Transverse colon (tissue), 4 donors: ENCODE measurements at regions not wholly inside any gene's neighbourhood (a gene's known extent, or its start where the extent isn't known, plus 50 kb on each side); places are given as distances from the start of the nearest gene placed in this dataset.

Experiments used
- DNase-seq: peaks from one replicate; pipeline ENCODE4 v3.0.0-alpha.2; 2019
- H3K27ac ChIP-seq, 4 donors: fragments of 200-600 bp; sonication (generic); 2 replicates each; pipeline ENCODE4 v1.5.1; 2016 to 2018; ENCODE audit warnings: inconsistent platforms in 4 of 4
- H3K27me3 ChIP-seq: fragments of 200-600 bp; sonication (generic); 2 replicates; pipeline ENCODE4 v1.5.1; 2017; ENCODE audit warnings: inconsistent platforms
- H3K36me3 ChIP-seq, 4 donors: fragments of 200-600 bp; sonication (generic); 2 replicates each; pipeline ENCODE4 v1.5.1; 2017 to 2019; ENCODE audit warnings: inconsistent platforms in 4 of 4
- H3K4me1 ChIP-seq, 4 donors: fragments of 200-600 bp; sonication (generic); 2 replicates each; pipeline ENCODE4 v1.5.1; 2017 to 2020; ENCODE audit warnings: inconsistent platforms in 4 of 4
- H3K4me3 ChIP-seq, 4 donors: fragments of 200-600 bp; sonication (generic); 1 replicate in 1 of 4; 2 replicates in 3 of 4; pipeline versions ENCODE4 v1.5.1 to v1.6.1; 2017 to 2019; ENCODE audit warnings: inconsistent platforms in 4 of 4
- H3K9me3 ChIP-seq, 2 donors: fragments of 200-600 bp; sonication (generic); 2 replicates each; pipeline ENCODE4 v1.5.1; 2017 to 2019; ENCODE audit warnings: inconsistent platforms in 2 of 2
- EP300 ChIP-seq: sonication (generic); formaldehyde crosslinking; IDR thresholded peaks from one replicate; pipeline ENCODE4 v1.6.1; 2017; ENCODE audit warnings: antibody characterized with exemption, low read depth
- POLR2A ChIP-seq: fragments of 450-650 bp; IDR thresholded peaks from one replicate; pipeline ENCODE4 v1.6.1; 2016; ENCODE audit warnings: antibody characterized with exemption, mild to moderate bottlenecking, moderate library complexity
- POLR2AphosphoS5 ChIP-seq, 3 donors: sonication (generic); formaldehyde crosslinking; IDR thresholded peaks; one replicate each; pipeline ENCODE4 v1.6.1; 2016; ENCODE audit warnings: antibody characterized with exemption in 3 of 3
- WGBS, 2 donors: methylation state at CpG; one replicate each; pipeline ENCODE4 v1.1.5; 2018; ENCODE audit warnings: low coverage in 1 of 2; 5-methylcytosine and 5-hydroxymethylcytosine counted together
- in situ Hi-C, 4 donors: fragments of 200-750 bp; cut with MboI; loops; one replicate each; pipeline versions ENCODE4 v1.15.0 to v1.15.1; 2017; ENCODE audit warnings: low sequenced_read_pairs in 3 of 4, low pct_ligation_motif_present in 1 of 4, low pct_unique_long_range_greater_than_20kb in 1 of 4
- intact Hi-C: fragments of 100-400 bp; cut with DNase I; formaldehyde crosslinking; loops from one replicate; pipeline ENCODE4 v1.15.1; 2023; ENCODE audit warnings: low total_unique reads
- TF ChIP-seq, protein P1 (sequence below), 5 experiments: fragments of 200-600 bp in 3 of 5; fragments of 450-650 bp in 2 of 5; sonication (generic) in 3 of 5; IDR thresholded peaks; 1 replicate in 2 of 5; 2 replicates in 3 of 5; pipeline ENCODE4 v1.5.1; 2016 to 2017; ENCODE audit warnings: antibody characterized with exemption in 5 of 5, inconsistent platforms in 3 of 5, mild to moderate bottlenecking in 2 of 5, moderate library complexity in 1 of 5

DNA sequence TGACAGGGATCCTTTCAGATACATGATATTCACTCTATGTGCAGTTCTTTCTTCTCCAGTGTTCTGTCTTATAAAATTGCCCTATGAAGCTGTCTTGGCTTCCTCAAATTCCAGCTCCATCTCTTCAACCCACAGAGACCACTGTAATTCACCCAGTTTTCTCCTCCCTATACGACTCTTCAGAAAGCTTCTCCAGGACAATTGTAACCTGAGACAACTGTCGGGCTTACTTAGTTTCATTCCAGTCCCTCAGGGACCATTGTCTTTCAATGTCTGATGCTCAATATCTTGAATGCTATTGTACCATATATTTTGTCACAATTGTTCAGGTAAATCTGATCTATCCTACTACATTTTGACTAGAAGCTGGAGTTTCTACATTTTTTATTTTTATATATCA, 345.3 kb downstream of the RPL10L start:
- H3K9me3 ChIP-seq = no peaks in the 10 kb centered on the region
- no peak for DNase-seq
- H3K4me3 ChIP-seq = no peak overlapping the region
- no peaks in the 10 kb centered on the region for H3K4me1 ChIP-seq
- intact Hi-C loops (no loop called here), in situ Hi-C loops (no loop called here)
- no peaks in the 10 kb centered on the region for H3K36me3 ChIP-seq
- TF ChIP-seq POLR2AphosphoS5 (IDR thresholded peaks at IDR 0.05) = no peak
- no peak for TF ChIP-seq EP300
- TF ChIP-seq, protein P1, sequence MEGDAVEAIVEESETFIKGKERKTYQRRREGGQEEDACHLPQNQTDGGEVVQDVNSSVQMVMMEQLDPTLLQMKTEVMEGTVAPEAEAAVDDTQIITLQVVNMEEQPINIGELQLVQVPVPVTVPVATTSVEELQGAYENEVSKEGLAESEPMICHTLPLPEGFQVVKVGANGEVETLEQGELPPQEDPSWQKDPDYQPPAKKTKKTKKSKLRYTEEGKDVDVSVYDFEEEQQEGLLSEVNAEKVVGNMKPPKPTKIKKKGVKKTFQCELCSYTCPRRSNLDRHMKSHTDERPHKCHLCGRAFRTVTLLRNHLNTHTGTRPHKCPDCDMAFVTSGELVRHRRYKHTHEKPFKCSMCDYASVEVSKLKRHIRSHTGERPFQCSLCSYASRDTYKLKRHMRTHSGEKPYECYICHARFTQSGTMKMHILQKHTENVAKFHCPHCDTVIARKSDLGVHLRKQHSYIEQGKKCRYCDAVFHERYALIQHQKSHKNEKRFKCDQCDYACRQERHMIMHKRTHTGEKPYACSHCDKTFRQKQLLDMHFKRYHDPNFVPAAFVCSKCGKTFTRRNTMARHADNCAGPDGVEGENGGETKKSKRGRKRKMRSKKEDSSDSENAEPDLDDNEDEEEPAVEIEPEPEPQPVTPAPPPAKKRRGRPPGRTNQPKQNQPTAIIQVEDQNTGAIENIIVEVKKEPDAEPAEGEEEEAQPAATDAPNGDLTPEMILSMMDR (IDR thresholded peaks at IDR 0.05) = no peak
- TF ChIP-seq POLR2A = no peak
- H3K27ac ChIP-seq = no peak overlapping the region
- WGBS, 2 donors = 62 to 66% methylated on average over 2 of the region's 2 CpGs
- no peaks in the 10 kb centered on the region for H3K27me3 ChIP-seq

DNA sequence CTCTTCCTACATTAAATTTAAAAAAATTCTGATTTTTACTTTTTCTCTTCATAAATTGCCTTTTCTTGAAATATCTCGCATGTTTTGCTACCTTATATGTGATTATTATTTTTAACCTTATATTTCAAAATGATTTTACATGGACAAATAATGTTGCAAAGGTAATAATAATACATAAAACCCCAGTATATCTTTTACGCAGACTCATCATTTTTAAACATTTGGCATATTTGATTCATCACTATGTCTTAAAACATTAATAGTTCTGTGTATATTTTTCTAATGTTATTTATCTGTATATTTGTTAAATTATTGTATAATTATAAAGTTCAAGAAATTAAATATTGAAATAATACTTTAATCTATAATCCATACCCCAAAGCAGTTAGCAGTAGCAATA, 350.8 kb downstream of the RPL10L start:
- no peak overlapping the region for H3K4me3 ChIP-seq
- H3K27ac ChIP-seq = no peak overlapping the region
- H3K36me3 ChIP-seq = no peaks in the 10 kb centered on the region
- no peak for TF ChIP-seq POLR2A
- no peaks in the 10 kb centered on the region for H3K27me3 ChIP-seq
- in situ Hi-C loops = no loop called here
- intact Hi-C loops = no loop called here
- 85 to 87% methylated on average over 2 of the region's 2 CpGs for WGBS, 2 donors
- H3K4me1 ChIP-seq = no peaks in the 10 kb centered on the region
- DNase-seq = no peak
- H3K9me3 ChIP-seq = no peaks in the 10 kb centered on the region

DNA sequence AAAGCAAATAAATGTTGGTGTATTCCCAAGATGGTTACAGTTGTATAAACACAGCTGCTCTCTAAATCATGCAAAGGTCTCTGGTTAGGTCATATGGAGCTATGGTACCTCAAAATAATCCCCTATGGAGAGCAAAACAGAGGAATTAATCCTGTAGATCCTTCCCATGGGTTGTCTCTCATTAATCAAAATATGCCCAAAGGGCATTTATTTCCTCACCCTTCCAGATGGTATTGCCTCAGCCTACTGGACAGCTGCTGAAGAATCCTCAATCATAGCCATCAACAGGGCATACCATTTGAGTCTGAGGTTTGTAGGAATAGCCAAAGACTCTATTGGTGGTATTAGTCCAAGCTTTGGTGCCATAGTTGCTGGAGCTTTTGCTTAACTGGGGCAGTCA, 360.9 kb downstream of the RPL10L start:
- H3K9me3 ChIP-seq = no peaks in the 10 kb centered on the region
- DNase-seq = no peak
- no peak overlapping the region for H3K27ac ChIP-seq
- intact Hi-C loops = no loop called here
- H3K36me3 ChIP-seq = no peaks in the 10 kb centered on the region
- H3K4me1 ChIP-seq = no peaks in the 10 kb centered on the region
- no peak for TF ChIP-seq POLR2AphosphoS5 (IDR thresholded peaks at IDR 0.05)
- TF ChIP-seq, protein P1 (IDR thresholded peaks at IDR 0.05) = no peak
- TF ChIP-seq EP300 = no peak
- no peak for TF ChIP-seq POLR2A
- H3K27me3 ChIP-seq = no peaks in the 10 kb centered on the region
- in situ Hi-C loops = no loop called here
- no peak overlapping the region for H3K4me3 ChIP-seq

DNA sequence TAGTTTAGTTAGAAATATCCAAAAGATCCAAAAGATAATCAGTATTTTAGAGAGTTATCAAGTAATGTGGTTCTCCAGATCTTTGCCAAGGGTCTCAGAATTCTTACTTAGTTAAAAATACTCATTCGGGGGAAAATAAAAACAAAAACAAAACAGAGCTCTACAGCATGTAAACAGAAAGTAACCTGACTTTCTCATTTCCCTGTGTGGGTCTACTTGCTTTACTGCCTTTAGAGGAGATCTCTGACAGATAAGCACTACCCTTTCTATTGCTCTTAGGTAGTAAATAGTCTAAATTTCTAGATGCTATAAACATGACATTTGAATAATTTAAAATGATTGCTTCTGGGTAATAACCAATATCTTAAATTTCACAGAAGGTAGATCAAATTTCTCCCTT, 371.8 kb downstream of the RPL10L start:
- 48 to 60% methylated on average over 1 of the region's 1 CpG for WGBS, 2 donors
- intact Hi-C loops (no loop called here), in situ Hi-C loops (no loop called here)
- DNase-seq = no peak
- Histone ChIP-seq H3K36me3 (no peaks in the 10 kb centered on the region), H3K4me1 (no peaks in the 10 kb centered on the region), H3K9me3 (no peaks in the 10 kb centered on the region), H3K27ac (no peak overlapping the region), H3K4me3 (no peak overlapping the region), H3K27me3 (no peaks in the 10 kb centered on the region)
- TF ChIP-seq POLR2AphosphoS5 (IDR thresholded peaks at IDR 0.05) = no peak
- TF ChIP-seq EP300 = no peak
- TF ChIP-seq POLR2A = no peak

DNA sequence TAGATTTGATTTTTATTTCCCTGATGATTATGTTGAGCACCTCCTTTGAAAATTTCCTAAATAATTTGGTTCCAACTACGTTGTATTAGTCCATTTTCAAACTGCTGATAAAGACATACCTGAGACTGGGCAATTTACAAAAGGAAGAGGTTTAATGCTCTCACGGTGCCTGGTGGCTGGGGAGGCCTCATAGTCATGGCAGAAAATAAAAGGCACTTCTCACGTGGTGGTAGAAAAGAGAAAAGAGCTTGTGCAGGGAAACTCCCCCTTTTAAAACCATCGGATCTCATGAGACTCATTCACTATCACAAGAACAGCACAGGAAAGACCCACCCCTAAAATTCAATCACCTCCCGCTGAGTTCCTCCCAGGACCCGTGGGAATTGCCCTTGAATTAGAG, 372.3 kb downstream of the RPL10L start:
- H3K4me1 ChIP-seq = no peaks in the 10 kb centered on the region
- in situ Hi-C loops (no loop called here), intact Hi-C loops (no loop called here)
- H3K27me3 ChIP-seq = no peaks in the 10 kb centered on the region
- DNase-seq = no peak
- no peaks in the 10 kb centered on the region for H3K36me3 ChIP-seq
- H3K4me3 ChIP-seq = no peak overlapping the region
- H3K27ac ChIP-seq = no peak overlapping the region
- no peaks in the 10 kb centered on the region for H3K9me3 ChIP-seq
- TF ChIP-seq POLR2A (no peak), EP300 (no peak), POLR2AphosphoS5 (IDR thresholded peaks at IDR 0.05) (no peak)
- TF ChIP-seq, protein P1 (IDR thresholded peaks at IDR 0.05) = no peak
- WGBS, 2 donors = 48 to 63% methylated on average over 4 to 6 of the region's 6 CpGs
